Naive thymus-derived CD4-positive, alpha-beta T cell (primary cell): ENCODE measurements at regions not wholly inside any gene's neighbourhood (a gene's known extent, or its start where the extent isn't known, plus 50 kb on each side); places are given as distances from the start of the nearest gene placed in this dataset.

Experiments used
- ATAC-seq: fragments of 150-1000 bp; cut with Tn5 transposase; 2 replicates; pipeline ENCODE4 v1.10.0; 2021; ENCODE audit warnings: mild to moderate bottlenecking, moderate library complexity
- CTCF ChIA-PET: fragments of 350-600 bp; sonication (Branson Sonifier 250); formaldehyde crosslinking; loops from one replicate; lab custom pipeline; 2021; ENCODE audit warnings: antibody characterized with exemption; lab: Charles Lee
- POLR2A ChIA-PET: fragments of 350-600 bp; sonication (Branson Sonifier 250); formaldehyde crosslinking; loops from one replicate; lab custom pipeline; 2021; ENCODE audit warnings: antibody characterized with exemption, inconsistent platforms; lab: Charles Lee
- DNase-seq, 9 donors: peaks; one replicate each; pipeline versions ENCODE4 v3.0.0 to v3.0.0-alpha.2; 2020 to 2022; ENCODE audit warnings: mixed read lengths in 1 of 9
- H3K27ac ChIP-seq: one replicate; pipeline ENCODE4 v1.7.0; 2013; ENCODE audit warnings: mild to moderate bottlenecking, low read depth, low read length, moderate library complexity
- H3K27me3 ChIP-seq, 2 donors: one replicate each; pipeline ENCODE4 v1.7.0; 2013; ENCODE audit warnings: low read length in 2 of 2, mild to moderate bottlenecking in 2 of 2, moderate library complexity in 2 of 2; ENCODE audit not compliant: control insufficient read depth in 2 of 2, insufficient read depth in 2 of 2
- H3K36me3 ChIP-seq, 3 experiments: 1 replicate in 2 of 3; 2 replicates in 1 of 3; pipeline ENCODE4 v1.7.0; 2013; ENCODE audit warnings: low read length in 3 of 3, mild to moderate bottlenecking in 3 of 3, moderate library complexity in 1 of 3; ENCODE audit not compliant: insufficient read depth in 3 of 3, control insufficient read depth in 2 of 3
- H3K4me1 ChIP-seq, 2 donors: one replicate each; pipeline ENCODE4 v1.7.0; 2013; ENCODE audit warnings: low read length in 2 of 2, mild to moderate bottlenecking in 2 of 2, moderate library complexity in 1 of 2; ENCODE audit not compliant: control insufficient read depth in 2 of 2, insufficient read depth in 2 of 2
- H3K4me3 ChIP-seq: 2 replicates; pipeline ENCODE4 v1.7.0; 2013; ENCODE audit warnings: mild to moderate bottlenecking, low read length
- H3K9me3 ChIP-seq, 3 experiments: 1 replicate in 2 of 3; 2 replicates in 1 of 3; pipeline ENCODE4 v1.7.0; 2013; ENCODE audit warnings: low read length in 3 of 3; ENCODE audit not compliant: control insufficient read depth in 2 of 3
- H3K27ac Mint-ChIP-seq, 9 donors: one replicate each; pipeline ENCODE4 v1.8.0; 2020 to 2022; ENCODE audit warnings: mixed read lengths in 9 of 9, mild to moderate bottlenecking in 8 of 9, moderate library complexity in 5 of 9, inconsistent platforms in 2 of 9
- H3K27me3 Mint-ChIP-seq, 5 donors: one replicate each; pipeline ENCODE4 v1.8.0; 2021 to 2022; ENCODE audit warnings: mixed read lengths in 5 of 5, mild to moderate bottlenecking in 1 of 5
- H3K36me3 Mint-ChIP-seq, 5 donors: one replicate each; pipeline ENCODE4 v1.8.0; 2020 to 2022; ENCODE audit warnings: mixed read lengths in 5 of 5, mild to moderate bottlenecking in 3 of 5, inconsistent platforms in 1 of 5
- H3K4me1 Mint-ChIP-seq, 7 donors: one replicate each; pipeline ENCODE4 v1.8.0; 2020 to 2022; ENCODE audit warnings: mixed read lengths in 7 of 7, mild to moderate bottlenecking in 3 of 7, inconsistent platforms in 1 of 7
- H3K4me3 Mint-ChIP-seq, 10 donors: one replicate each; pipeline ENCODE4 v1.8.0; 2020 to 2022; ENCODE audit warnings: mild to moderate bottlenecking in 10 of 10, mixed read lengths in 10 of 10, moderate library complexity in 6 of 10, inconsistent platforms in 2 of 10
- H3K9me3 Mint-ChIP-seq, 11 donors: one replicate each; pipeline ENCODE4 v1.8.0; 2020 to 2022; ENCODE audit warnings: mixed read lengths in 11 of 11, mild to moderate bottlenecking in 4 of 11, inconsistent platforms in 1 of 11, moderate library complexity in 1 of 11
- intact Hi-C, 2 donors: fragments of 100-400 bp; cut with micrococcal nuclease; formaldehyde crosslinking; loops; one replicate each; pipeline ENCODE4 v1.15.1; 2023

GRCh38 chr14:63800651-63801375 lies 52.0 kb upstream of the SYNE2 start:
- Mint-ChIP-seq H3K9me3 (no peaks in the 10 kb centered on the region), H3K36me3 (no peaks in the 10 kb centered on the region), H3K27me3 (peaks cover 0 to 17% (median 0%) of the 10 kb centered on the region in 5 donors), H3K27ac (peak overlapping the region in 1 of 9 donors; percentile 46), H3K4me3 (no peak overlapping the region), H3K4me1 (peaks cover 3 to 12% (median 4%) of the 10 kb centered on the region in 7 donors)
- Histone ChIP-seq H3K36me3 (no peaks in the 10 kb centered on the region), H3K27ac (no peak overlapping the region), H3K9me3 (no peaks in the 10 kb centered on the region), H3K4me1 (no peaks in the 10 kb centered on the region), H3K4me3 (no peak overlapping the region), H3K27me3 (no peaks in the 10 kb centered on the region)
- ChIA-PET CTCF (interaction anchor here (0.6 to 2.5 kb wide), 9 partner anchors 52 to 1200 kb away, joined by 3 to 14 read pairs (median 3); partner anchors contain the start of genes ESR2 and SYNE2), POLR2A (no interaction called here)
- no peak for DNase-seq
- no peak for ATAC-seq
- intact Hi-C loops = no loop called here
